HuH-7 (cell line): ENCODE measurements at regions not wholly inside any gene's neighbourhood (a gene's known extent, or its start where the extent isn't known, plus 50 kb on each side); places are given as distances from the start of the nearest gene placed in this dataset.

Source experiments
- DNase-seq: peaks from one replicate; pipeline ENCODE4 v3.0.0; 2011; ENCODE audit warnings: low spot score

DNA sequence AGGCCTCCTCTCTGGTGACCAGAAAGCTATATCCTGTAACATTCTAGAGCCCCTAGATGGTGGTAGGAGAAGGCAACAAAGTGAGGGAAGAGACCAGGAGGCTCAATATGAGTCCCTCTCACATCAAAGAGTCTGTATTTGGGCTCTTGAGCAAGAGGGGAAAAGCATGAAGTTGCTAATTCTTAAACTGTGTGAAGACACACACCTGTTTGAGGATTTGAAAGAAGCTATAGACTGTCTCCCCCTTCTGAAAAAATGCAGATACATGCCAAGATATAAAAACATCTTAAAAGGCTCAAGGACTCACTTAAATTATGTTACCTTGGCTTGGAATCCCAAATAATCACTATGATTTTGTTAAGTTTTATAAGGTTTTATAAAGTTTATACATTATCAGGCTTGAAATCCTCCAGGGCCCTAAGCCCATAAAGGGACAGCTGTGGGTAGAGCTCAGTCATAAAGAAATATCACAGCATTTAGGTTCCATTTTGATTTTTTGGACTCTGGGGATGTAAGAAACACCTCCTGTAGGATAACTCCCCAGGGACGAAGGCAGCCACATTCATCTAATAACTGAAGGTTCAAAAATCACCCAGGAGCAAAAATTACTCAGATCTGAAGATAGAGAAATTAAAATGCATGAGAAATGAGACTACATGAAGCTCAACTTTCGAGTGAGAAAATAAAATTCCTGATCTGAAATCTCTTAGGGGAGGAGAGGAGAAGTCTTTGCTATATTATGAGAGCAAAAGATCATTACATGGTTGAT lies 136.1 kb upstream of the LGALSL start:
- DNase-seq = no peak

DNA sequence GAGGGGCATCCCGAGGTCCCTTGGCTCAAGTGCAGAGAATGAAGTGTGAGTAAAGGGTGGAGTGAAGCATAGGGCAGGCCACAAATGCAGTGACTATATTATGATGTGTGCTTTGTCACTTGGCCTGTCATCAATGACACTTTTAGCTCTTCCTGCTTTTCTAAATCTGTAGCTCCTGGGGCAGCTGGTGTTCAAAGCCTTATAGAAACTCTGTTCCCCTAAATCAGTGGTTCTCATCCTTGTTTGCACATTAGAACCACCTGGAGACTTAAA lies 135.6 kb upstream of the LGALSL start:
- DNase-seq = no peak

DNA sequence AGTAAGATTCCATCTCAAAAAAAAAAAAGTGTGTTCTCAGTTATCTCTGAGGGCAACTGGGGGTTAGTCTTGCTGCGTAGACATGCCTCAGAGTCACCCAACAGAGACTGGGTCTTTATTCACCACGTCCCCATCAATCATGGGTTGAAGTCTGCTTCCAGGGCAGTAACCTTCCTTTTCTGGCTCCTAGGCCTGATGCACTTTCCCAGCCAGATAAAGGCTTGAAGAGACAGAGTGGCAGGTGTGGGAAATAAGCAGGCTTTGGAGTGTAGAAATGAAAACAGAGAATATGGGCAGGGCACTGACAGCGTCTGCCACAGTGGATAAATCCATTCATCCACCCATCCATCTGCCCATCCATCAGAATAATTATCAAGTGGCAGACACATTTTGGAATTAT lies 134.1 kb upstream of the LGALSL start:
- DNase-seq = no peak

DNA sequence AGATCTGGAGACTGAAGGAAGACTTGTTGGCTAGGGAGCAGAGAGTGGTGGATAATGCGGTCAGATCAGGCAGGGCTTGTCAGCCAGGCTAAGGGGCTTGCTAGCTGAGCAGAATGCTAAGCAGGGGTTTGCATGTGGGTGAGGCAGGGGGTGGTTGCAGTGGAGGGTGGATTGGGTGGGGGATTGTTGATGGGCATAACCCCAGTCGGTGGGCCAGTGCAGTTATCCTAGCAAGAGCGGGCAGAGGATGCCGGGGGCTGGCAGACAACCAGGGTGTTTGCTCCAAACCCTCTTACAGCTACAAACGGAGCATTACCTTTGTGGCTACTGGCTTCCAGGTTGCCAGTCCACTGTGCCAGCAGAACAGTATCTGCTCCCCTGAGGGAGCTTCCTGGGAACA lies 131.5 kb upstream of the LGALSL start:
- DNase-seq = no peak

DNA sequence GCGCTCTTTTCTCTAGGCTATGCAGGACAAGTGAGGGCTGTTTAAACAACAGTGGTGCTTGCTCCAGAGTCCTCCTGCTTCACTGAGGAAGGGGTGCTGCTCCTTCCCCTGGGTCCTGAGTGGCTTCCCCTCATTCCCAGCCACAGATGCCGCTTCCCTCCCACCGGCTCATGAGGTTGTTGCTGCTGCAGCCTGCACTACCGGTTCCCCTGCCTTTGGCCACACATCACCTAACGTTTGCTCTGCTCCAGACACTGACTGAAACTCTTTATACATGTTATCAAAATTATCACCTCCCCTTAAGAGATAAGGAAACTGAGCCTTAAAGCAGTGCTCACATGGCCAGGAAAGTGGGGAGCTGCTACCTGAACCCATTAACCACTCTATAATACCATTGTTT lies 130.8 kb upstream of the LGALSL start:
- DNase-seq = no peak

DNA sequence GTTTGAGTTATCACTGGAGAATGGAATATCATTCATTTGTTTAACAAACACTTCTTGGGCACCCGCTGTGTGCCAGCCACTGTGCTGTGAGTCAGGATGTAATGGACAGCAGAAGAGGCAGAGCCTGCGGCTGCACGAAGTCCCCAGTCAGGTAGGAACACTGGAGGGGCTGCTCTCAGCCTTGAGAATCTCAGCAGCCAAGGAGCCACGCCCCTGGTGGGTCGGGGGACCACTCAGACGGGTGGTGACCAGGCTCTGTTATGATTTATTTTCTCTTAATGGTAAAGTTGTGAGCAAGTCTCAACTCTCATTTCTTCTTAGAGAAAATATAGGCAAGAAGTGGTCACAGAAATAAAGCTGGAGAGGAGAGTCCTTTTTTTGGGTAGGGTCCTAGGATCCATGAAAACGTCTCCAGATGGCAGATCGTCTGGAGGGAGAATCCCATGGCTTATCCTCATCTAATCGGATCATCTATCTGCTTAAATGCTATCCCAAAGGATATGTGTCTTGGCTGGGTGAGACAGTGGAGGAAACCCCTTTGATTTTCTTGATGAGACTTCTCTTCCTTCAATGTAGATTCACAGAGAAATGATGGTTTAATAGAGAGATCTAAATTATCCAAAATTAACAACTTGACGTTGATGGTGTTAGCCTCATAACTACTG lies 129.1 kb upstream of the LGALSL start:
- no peak for DNase-seq

DNA sequence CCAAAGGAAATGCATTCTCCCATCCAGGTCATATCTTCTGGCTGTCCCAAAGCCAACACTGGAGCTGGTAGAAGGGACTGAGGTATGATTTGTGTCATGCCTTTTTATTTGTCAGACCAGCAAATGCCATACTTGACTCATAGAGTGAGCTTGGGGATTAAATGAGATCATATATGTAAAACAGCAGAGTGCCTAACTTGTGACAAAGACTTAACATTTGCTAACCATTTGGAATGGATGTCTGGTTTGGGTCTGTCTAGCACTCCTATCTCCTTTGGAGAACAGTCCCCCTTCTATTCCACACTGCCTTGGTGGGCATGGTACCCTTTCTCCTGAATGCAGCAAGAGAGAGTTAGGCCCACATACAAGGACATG lies 128.5 kb upstream of the LGALSL start:
- DNase-seq = no peak

DNA sequence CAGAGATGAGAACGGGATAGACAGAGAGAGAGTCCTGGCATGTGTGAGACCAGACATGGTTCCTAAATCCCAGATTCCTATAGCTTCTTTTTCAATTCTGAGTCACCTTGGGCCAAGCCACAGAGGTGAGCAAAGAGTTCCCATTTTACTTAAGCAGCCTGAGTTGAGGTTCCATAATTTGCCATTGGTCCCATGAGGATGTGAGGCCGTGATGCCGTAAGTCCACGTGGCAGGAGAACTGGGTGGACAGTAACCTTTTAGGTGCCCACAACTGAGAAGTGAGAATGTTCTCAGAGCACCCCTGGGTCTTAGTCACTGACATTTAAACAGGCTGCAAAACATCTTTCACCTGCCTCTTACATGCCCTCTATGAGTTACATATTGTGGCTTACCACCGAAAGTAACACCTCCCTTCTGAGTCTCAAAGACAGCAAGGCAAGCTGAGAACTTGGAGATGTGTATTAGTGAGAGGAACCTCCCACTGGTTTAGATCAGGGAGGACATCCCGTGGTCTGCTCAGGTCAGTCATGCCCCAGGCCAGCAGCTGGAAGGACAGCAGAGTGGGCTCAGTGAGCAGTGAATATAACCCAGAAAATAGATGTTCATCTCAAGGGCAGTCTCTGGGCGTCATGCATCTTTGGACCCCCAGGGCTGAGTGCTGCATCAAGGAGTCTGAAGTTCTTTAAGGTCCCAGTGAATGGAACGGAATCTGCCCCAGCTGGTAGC lies 127.9 kb upstream of the LGALSL start:
- no peak for DNase-seq

DNA sequence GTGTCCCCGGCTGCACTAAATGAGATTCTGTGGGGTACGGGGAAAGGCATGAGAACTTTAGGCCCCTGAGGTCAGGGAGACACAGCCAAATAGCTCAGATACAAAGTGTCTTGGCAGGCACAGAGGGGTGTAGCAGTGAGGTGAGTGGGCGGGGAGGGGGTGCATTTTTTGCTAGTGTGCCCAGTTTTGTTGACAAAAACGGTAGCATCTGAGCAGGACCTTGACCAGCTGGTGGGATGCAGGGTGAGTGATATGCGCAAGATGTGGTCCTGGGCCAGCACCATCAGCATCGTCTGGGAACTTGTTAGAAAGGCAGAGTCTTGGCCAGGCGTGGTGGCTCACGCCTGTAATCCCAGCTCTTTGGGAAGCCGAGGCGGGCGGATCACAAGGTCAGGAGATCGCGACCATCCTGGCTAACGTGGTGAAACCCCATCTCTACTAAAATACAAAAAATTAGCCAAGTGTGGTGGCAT lies 127.3 kb upstream of the LGALSL start:
- no peak for DNase-seq

DNA sequence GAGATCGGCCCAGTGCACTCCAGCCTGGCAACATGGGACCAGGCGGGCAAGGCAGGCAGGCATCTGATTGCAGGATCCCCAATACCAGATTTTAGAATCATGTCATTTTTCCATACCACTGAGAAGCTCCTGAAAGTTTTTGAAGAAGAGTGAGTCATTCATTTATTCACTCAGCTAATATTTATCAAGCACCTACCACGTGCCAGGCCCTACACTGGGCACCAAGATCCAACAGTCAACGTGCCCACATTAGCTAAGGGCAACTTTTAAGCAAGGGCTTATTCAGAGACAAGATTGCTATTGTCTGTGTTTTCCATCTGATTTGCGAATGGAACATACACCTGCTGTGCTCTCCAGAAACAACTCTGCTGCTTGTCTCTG lies 126.8 kb upstream of the LGALSL start:
- no peak for DNase-seq

DNA sequence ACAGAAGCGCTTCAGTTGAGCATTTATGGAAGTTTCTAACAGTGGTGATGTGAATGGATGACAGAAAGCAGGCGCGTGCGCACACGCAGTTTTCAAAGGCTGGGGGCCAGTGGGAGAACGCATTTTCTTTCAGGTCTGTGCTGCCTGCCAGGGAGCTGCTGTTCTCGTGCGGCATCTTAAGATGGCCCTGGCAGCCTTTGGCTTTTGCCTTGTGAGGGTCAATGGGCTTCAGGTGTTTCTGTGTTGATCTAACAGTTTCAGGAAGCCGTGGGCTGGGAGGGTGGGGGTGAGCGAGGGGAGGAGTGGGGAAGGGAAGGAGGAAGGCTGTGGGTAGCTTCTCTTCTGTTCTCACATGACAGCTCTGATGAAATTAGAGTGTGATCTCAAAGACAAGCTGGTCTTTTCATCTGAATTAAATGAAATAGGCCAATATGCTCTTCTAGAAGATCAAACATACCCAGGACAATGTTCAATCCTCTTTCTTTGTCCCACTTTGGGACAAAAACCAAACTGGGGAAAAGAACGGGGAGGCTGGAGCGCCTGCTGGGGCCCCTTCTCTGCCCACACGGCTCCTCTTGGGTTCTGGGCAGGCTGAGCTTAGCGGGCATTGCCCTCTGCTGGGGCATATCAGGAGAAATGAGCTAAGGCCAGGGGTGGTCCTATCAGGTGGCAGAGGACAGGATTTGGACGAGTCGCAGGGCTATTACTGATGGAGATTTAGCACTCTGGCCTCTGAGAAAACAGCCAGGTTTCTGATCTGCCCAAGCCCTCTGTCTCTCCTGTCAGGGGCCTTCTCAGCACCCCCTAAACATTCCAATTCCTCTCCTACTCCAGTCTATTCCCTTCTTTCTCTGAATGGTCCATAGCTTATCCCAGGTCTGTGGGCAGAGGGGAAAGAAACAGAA lies 126.2 kb upstream of the LGALSL start:
- no peak for DNase-seq

DNA sequence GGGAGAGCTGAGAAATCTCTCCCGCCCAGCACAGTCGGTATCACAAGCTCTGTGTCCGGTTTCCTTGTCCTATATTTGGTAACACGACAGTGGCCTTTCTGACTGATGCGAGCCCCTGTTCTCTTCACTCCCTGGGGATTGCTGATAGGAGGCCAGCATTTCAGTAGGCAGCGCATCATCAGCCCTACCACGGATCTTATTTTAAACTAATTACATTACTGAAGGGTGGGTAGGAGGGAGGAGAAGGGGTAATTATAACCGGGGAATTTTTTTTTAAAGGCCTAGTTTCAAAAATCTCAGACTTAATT lies 125.6 kb upstream of the LGALSL start:
- no peak for DNase-seq

DNA sequence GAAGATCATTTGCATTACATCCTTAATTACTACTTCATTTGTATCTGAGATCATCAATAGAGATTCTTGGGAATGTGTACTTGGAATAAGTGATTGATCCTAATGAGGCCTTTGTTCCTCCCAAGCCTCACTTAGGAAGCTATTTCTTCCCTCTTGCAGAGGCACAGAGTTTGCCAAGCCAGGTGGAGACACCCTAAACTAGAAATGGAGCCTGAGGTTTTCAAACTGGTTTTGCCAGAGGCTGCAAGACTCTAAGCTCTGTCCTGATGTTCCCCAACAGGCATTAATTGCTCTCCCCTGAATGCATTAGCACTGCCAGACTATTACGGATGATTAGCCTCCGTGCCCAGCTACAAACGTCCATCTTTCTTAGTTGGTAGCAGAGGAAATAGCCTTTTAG lies 125.2 kb upstream of the LGALSL start:
- no peak for DNase-seq

DNA sequence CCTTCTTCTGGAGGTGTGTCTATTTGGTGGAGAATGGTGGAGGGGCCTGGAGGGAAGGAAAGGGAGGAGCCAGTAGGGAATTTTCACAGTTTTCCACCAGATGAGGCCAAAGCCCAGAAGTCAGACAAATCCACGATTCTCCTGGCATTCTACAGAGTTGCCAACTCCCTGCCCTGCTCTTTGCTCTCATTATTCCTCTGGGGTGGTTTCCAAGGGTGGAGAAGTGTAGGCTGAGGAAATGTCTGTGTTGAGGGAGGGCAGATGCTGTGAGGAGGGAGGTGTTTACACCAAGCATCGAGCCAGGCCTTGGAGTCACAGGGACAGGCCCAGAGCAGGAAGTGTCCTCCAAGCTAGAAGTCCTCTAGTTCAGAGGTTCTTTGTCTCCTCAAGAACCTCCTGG lies 124.1 kb upstream of the LGALSL start:
- DNase-seq = no peak

DNA sequence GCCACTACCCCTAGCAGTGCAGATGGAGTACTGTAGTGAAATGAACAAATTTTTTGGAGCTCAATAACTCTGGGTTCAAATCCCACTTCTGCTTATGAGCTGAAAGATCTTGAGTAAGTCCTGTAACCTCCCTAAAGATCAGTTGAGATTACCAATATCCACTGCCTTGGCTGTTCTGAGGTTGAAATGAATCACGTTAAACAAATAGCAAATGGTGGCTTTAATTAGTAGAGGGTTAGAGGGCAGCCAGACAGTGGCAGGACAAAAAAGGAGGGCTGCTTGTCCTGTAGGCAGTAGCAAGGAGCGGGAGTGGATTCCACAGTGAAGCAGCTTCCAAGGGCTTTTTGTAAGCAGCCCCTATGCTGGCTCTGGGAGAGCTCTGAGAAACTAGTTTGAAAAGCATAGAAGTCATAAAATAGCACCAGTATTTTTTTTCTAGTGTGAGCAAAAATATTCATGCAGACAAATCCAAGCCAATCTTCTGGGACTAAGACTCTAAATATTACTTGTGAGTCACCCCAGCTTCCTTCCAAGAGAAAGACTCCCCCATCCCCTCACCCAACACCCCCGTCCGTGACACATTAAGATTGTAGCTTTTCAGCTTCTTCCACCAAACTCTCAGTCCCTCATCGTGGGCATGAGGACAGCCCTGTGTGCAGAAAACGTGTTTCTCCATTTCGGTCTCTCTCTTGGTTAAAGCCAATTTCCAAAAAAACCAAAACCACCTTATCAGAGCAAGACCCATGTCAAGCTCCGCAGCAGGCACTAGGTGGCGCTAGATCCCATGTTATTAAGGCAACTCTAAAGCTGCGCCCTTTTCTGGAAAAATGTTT lies 123.5 kb upstream of the LGALSL start:
- peak; percentile 41 for DNase-seq

DNA sequence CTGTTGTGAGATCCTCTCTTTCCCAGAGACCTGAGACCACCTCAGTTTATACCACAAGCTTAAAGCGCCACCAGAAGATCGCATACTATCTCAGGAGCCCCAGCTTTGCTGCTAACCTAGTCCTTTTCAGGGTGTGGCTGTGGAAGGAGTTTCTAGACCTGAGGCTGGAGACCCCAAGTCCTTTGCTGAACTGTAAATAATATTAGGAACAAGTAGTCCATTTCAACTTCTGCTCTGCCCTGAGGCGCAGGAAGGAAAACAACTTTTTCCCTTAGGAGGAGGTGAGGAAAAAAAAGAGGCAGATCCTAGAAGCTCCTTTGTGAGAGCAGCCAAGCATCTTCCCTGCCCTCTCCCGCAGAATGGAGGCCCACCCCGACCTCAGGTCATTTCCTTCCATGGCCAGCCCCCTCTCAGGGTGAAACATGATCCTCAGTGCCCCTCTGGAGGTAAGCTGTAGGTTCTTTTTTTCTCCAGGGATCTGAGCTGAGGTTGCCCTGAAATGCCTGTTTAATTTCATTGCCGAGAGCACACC lies 122.8 kb upstream of the LGALSL start:
- no peak for DNase-seq

DNA sequence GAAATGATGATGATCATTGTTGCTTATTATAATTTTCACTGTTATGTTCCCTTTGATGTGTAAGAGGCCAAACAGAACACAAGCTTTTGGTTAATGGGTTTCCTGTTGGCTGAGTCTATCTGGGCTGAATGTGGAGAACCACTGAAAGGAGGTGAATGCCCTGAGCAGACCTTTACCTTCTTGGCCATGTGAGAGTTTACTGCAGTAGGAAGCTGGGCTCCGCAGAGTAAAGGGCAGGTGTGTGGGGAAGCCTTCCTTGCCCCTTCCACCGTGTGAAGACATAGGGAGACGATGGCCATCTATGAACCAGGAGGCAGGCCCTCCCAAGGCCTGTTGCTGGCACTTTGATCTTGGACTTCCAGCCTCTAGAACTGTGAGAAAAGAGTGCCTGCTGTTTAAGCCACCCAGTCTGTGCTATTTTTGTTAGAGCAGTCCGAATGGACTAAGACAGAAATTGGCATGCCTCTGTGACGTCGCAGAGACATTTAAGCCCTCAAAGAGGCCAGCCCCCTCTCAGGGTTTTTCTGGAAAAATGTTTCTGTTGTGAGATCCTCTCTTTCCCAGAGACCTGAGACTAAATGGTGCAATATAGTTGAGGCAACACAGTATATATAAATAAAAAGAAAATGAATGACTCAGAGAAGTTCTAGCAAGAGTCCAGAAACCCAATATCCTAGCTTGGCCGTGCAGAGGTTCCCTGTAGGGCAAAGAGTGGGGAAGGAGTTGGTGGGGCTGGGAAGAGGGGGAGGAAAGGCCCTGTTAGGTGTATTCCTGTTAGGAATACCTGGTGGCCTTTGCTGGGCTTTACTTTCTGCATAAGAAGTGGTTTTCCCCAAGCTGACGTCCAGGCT lies 121.9 kb upstream of the LGALSL start:
- DNase-seq = no peak

DNA sequence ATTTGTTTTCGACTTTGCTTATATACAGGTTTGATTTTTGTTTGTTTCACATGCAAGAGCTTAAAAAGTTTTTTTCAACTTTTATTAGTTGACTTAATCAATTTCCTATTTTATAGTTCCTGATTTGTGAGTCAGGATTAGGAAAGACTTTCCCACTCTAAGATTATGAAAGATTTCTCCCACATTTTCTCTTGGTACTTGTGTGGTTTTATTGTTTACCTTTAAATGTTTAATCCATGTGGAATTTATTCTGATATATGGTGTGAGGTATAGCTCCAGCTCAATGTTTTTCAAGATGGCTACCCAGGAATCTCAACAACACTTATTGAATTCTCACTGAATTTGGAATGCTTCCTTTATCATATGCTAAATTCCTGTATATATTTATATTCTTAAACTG lies 117.8 kb upstream of the LGALSL start:
- no peak for DNase-seq

DNA sequence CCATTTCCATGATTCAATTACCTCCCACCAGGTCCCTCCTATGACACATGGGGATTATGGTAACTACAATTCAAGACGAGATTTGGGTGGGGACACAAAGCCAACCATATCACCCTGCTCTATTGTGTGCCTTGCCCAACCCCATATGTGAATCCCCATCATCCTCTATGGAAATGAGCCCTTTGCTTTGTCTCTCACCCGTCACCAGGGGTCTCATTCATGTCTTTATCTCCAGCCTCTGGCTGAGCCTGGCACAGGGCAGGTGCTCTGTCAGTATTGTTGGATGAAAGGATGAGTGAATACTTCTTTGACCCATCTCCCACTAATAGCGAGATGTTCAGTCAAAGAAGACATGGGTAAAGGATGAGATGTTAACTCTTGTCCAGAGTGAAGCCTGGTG lies 116.6 kb upstream of the LGALSL start:
- DNase-seq = no peak

DNA sequence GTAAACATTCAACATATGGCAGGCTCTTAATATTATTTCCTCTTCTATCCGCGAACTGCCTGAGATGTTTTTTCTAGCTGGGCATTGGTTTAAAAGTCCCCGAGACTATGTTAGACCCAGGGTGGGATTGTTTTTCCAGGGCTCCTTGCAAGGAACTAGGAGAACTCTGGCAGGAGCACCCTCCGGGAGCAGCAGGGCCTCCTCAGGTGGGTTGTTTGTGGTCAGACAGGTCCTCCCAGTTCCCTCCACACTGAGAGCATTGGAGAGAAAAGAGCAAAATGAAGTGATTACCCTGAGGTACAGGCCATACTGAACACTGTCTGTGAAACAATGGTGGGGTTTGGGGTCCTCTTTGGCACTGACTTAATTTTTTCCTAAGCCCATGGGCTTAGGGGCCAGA lies 115.9 kb upstream of the LGALSL start:
- no peak for DNase-seq
